SKM-1 treated with dmso at 0.1 percent for 144 hours (cell line): ENCODE measurements at regions not wholly inside any gene's neighbourhood (a gene's known extent, or its start where the extent isn't known, plus 50 kb on each side); places are given as distances from the start of the nearest gene placed in this dataset.

ENCODE experiments used
- DNase-seq: peaks from one replicate; lab custom pipeline; 2025; ENCODE audit not compliant: unreplicated experiment; lab: John Stamatoyannopoulos, UW

GRCh38 chr16:72422308-72422897 is 250.4 kb upstream of the PMFBP1 start:
- no peak for DNase-seq

GRCh38 chr16:72419638-72420037 is 247.7 kb upstream of the PMFBP1 start:
- no peak for DNase-seq

DNA sequence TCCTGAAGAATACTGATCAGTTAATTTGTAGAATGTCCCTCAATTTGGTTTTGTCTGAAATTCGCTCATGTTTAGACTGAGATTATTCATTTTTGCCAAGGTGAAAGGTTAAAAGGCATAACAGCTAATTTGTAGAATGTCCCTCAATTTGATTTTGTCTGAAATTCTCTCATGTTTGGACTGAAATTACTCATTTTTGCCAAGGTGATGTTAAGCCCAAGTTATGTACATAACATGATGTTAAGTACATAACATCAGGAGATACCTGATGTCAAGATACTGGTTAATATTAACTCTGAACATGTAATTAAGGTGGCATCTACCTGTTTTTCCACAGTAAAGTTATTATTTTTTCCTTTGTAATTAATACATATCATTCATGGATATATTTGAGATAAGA is 243.4 kb upstream of the PMFBP1 start:
- DNase-seq, result no peak

DNA sequence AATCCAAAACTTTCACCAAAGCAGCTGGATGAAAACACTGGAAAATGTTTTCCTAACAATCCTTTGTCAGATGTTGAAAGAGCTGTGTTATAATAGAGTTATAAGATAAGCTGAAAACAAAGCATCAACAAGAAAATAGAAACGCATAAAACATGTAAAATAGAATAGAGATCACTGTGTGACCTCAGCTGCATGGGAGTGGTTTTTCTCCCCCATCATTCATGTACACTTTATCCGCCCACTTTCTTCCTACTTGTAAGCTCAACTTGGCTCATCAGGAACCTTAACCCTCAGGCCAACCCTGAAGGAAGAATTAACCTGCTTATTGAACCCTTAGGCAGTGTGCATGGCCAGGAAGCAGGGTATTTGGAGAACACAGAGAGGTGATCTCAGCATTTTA is 238.5 kb upstream of the PMFBP1 start:
- DNase-seq, result no peak

- no peak for DNase-seq
Observed at GRCh38 chr16:72409423-72409822, 237.5 kb upstream of the PMFBP1 start.

- no peak for DNase-seq
Observed at GRCh38 chr16:72406390-72406789, 234.4 kb upstream of the PMFBP1 start.

DNA sequence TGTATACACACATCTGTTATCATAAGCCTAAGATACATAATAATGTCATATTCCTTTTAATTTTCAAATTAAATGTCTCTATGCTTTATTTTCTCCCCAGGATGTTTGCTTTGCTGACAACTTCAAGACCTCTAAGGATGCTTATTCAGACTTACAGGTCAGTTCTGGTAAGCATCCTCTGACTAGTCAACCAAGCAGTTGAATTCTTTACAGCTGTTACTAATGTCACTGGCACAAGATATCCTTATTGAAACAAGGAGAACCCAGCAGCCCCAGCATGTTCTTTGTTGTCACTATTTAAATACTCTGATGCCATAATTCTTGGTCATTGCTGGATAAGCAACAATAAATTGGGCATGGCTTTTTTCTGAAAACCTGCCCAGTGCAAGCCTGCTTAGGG is 232.3 kb upstream of the PMFBP1 start:
- no peak for DNase-seq

DNA sequence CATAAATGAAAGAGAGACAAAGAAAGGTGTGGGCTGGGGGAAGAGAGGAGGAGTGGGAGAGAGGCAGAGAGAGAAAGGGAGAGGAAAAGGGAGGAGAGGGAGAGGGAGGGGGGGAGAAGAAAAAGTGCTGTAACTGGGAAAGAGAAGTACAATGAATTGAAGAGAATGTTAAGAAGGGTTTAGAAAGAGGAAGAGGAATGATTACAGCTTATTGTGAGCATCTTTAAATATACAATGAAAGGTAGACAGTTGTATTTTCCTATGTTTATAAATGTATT is 229.1 kb upstream of the PMFBP1 start:
- no peak for DNase-seq

DNA sequence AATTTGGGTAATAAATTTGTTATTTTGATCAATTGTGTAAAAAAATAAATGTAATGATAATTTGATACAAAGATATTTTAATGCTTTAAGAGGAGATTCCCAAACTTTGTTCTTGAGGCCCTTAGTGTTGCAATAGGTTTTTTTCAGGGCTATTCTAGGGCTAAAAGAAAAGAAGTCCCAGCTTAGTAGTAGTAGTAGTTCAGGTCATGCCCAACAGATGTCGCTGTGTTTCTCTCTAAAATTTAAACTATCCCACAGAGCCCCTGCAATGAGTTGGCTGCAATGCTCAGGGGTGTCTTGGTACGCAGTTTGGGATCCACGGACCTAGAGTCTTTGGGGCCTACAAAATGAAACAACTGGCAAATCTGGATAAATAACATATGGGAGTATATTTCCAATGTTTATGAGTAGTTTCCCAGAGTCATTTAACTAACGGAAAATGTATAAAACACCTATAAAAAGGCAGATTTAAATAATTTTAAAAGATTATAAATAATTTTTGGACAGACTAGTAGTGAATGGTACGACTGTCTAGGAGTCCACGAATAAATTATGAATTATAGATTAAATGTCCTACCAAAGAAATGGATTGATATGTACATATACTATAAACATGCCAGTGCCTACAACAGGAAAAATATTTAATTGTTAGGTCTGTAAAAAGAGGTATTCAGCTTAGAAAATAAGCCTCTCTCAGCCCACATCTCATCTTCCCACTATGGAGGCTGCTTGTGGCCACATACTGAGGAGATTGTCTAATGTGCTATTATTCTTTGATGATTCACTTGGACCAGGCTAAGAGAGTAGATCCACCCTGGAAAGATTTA is 228.5 kb upstream of the PMFBP1 start:
- peak; percentile 60 for DNase-seq

- DNase-seq, result no peak
Observed at GRCh38 chr16:72399811-72400210, 227.9 kb upstream of the PMFBP1 start.

- DNase-seq, result no peak
Observed at GRCh38 chr16:72397876-72398275, 225.9 kb upstream of the PMFBP1 start.

- no peak for DNase-seq
Observed at GRCh38 chr16:72394526-72394925, 222.6 kb upstream of the PMFBP1 start.

DNA sequence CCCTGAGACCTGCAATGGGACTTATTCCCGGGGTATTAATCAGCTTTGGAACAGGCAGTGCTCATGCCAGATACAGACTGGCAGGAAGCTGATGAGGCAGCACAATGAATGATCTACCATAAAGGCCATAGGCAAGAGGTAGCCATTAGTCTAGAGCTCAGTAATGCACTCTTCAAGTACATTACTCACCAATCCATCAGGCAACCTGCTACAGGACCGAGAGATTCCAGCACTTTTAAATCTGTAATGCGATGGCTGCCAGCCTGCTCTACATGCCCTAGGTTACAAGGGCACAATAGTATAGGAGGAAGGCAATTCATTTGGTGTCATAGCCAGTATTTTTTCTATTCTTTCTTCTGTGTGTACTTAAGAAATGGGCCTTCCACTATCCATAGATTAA is 217.8 kb upstream of the PMFBP1 start:
- DNase-seq, result no peak

DNA sequence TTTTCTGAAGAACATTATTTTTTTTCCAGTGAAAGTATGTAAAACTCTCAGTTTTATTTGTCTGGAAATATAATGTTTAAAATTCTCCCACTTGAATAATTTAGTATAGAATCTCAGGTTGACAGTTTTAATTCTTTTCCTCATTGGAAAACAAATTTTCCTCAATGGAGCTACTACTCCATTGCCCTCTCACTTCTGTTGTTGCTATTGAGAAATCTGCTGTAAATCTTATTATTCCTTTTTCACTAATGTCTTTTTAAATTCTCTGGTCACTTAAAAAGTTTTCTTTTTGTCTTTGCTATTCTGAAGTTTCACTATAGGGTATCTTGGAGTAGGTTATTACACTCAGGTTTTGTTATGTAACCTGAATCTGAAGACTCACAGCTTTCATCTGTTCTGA is 216.1 kb upstream of the PMFBP1 start:
- DNase-seq, result no peak

DNA sequence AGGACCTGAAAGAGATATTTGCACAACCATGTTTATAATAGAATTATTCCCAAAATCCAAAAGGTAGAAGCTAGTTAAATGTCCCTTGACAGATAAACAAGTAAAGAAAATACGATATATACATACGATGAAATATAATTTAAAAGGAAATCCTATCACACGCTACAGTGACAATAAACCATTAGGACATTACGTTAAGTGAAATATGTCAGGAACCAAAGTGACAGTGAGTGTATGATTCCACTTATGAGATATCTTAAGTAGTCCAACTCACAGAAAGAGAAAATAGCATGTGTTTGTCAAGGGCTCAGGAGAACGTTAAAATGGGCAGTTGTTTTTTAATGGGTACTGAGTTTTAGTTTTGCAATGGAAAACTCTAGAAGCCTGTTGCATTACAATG is 212.7 kb upstream of the PMFBP1 start:
- DNase-seq, result no peak

DNA sequence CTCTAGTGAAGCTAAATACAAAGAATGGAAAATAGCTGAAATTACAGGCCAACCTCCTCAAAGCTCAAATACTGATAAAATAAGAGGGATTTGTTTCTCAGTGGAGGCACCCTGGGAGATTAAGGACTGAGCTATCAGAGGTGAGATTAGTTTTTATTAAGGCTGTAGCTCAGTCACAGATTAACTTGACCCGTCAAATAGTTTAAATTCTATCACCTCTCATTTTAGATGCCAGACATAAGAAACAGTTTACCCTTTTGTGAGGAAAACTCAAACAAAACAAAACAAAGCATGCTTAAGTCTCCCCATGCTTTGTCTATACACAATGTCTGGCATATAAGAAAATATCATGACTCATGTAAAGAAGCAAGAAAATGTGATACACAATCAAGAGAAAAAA is 208.3 kb upstream of the PMFBP1 start:
- no peak for DNase-seq

- DNase-seq, result no peak
Observed at GRCh38 chr16:72373201-72373600, 201.2 kb upstream of the PMFBP1 start.

- DNase-seq, result no peak
Observed at GRCh38 chr16:72372087-72373045, 200.4 kb upstream of the PMFBP1 start.

DNA sequence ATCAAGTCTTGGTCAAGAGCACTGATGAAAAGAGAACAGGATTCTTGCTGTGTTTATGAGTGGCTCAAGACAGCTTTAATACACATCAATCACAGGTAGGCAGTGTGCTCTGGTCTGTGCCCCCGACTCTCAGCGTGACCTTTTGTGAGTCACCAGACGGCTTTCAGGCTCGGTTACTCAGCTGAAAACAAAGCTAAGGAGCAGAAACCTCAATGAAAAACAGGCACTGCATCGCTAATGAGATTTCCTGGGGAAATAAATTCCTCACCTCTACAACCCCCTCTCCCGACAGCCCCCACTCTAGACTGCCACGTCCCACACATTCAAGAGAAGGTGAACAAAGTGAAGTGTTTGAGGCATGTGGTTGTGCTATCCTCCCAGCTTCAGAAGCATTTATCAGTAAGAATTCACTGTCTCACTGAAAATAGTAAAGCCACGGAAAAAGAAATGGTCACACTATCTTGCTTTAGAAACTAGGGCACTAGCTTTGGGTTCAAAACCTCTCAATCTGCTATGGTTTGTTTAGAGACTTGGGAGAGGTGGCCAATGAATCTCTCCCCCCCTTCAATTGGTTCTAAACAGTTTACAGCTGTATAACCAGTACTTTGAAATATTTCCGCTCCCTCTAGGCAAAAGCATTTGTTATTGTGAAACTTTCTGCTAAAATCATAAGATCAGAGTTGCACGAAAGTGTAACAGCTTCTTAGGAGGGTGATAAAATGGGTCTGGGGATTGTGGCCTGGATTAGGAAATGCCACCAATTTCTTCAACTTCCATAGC is 199.5 kb upstream of the PMFBP1 start:
- no peak for DNase-seq

GRCh38 chr16:72369274-72369673 is 197.3 kb upstream of the PMFBP1 start:
- DNase-seq, result no peak

DNA sequence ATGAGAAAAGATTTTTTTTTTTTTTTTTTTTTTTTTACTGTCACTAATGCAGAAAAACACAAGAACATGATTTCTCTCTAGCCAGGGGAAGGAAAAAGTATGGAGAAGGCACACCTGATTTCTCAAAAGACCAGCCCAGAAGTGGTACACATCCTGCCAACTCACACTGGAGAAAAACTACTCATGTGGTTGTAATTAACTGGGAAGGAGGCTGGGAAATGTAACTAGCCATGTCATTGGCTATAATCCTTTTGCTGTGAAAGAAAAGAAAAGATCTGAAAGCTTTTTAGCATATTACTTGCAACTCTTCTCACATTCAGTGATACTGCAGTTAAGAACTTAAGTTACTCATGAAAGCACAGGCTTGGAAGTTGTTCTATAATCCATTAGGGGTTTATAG is 195.9 kb upstream of the PMFBP1 start:
- DNase-seq, result no peak
